C1 segment of cervical spinal cord (tissue), 14 donors: ENCODE measurements at regions not wholly inside any gene's neighbourhood (a gene's known extent, or its start where the extent isn't known, plus 50 kb on each side); places are given as distances from the start of the nearest gene placed in this dataset.
"Not testable (repeated sequence)": the region's sequence is repeated elsewhere in the genome, so short reads cannot be mapped to it uniquely, and the experiment has no call there.

Experiments
- DNase-seq, 14 donors: peaks; one replicate each; lab custom pipeline; 2025; lab: John Stamatoyannopoulos, UW

DNA sequence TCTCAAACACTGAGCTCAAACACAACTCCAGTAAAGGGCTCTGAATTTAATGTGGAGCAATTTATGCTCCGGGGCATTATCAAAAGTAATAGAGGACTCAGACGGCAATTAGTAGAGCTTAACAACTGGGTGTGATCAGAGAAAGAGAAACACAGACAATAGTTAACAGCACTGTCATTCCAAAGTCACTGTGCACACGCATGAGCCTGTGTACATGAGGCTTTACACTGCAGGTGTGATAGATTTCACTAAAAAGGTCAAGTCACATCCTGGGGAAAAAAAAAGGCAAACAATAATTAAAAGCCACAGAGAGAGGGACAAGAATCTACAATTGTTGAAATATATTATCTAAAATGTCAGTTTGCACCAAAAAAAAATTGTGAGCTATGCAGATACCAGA is 956.5 kb downstream of the CDH18 start:
- no peak for DNase-seq

DNA sequence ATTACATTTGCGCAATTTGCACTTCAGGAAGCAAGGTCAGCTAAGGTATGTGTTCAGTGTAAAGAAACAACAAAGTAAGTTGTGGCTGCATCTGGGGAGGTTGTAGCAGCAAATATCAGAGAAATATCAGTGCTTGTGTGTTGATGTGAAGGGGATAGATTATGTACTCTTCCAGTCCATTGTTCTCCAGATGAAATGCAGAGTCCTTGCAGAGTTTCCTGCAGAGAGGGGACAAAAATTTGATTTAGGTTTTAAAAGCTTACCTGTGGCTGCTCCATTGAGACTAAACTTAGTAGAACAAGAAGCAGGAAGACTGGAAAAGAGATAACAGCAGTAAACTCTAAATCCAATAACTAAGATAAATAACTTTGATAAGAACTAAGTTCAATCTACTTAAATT is 952.2 kb downstream of the CDH18 start:
- DNase-seq: no peak

DNA sequence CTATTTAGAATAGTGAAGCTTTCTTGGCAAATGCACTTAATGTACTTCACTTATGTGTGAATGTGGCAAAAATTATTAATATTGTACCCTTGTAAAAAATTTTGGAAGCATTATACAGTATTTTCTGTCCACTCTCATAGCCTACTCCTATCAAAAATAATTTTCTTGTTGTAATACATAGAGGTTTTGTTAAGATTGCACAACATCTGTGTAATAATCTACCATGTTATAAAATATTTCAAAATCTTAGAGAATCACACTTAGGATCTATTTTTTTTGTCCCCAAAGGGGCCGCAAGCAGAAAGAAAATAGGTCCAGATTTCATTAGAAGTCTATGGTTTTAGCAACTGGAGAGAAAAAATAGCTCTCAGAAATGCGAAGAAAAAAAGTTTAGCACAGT is 945.9 kb downstream of the CDH18 start:
- no peak for DNase-seq

DNA sequence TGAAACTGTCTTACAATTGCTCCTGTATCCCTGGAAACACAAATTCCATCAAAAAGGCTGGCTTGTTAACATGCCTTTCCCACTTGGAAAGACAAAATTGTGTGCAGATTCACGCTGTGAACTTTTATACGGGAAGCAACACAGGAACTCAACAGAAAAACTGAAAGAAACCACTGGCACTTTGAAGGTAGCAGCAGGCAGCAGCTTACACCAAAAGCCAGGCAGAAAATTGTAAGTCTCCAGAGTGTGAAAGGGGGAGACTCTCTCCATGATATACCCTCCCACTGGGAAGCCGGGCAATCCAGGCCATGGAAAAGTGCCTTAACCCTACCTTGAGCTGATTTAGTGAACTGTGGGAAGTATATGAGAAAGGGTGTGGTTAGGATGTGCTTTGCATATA is 943.7 kb downstream of the CDH18 start:
- DNase-seq: peak in 1 of 14 donors; percentile 37

GRCh38 chr5:19044931-19045695 is 942.9 kb downstream of the CDH18 start:
- DNase-seq: peak in 1 of 14 donors; percentile 43

- no peak for DNase-seq
Observed at GRCh38 chr5:19047277-19047676, 940.7 kb downstream of the CDH18 start.

GRCh38 chr5:19048726-19049125 is 939.3 kb downstream of the CDH18 start:
- no peak for DNase-seq

DNA sequence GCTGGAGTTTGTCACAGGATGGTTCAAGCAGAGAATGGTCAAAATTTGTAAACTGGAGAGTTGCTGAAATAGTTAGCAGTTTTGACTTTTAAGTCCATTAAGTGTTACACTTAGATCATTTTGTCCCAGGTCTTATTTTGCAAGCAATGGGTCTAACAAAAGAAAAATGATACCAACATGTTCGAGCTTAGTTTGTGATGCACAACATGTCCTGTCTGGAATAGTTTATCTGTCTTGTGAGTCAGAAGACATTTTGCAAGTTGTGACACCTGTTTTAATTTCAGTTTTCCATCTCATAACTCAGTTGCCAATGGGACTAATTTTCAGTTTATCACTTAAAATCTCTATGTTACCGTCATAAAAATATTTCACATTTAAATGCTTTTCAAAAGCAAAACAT is 929.8 kb downstream of the CDH18 start:
- no peak for DNase-seq

DNA sequence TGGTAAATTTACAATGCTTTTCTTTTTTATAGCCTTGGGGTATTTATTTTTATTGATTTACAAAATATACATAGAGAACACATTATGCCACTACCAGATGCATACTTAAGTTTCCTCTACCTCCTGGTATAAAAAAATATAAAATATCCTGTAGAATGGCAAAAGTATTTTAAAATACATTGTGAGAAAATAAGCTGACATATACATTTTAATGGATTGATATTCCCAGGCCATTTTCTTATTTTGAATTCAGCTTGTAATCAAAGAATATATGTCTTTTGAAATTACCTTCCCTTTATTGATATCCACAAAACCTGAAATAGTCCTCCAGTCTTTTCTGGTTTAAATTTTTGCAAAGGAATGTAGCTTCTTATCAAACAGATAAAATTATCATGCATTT is 923.9 kb downstream of the CDH18 start:
- no peak for DNase-seq

DNA sequence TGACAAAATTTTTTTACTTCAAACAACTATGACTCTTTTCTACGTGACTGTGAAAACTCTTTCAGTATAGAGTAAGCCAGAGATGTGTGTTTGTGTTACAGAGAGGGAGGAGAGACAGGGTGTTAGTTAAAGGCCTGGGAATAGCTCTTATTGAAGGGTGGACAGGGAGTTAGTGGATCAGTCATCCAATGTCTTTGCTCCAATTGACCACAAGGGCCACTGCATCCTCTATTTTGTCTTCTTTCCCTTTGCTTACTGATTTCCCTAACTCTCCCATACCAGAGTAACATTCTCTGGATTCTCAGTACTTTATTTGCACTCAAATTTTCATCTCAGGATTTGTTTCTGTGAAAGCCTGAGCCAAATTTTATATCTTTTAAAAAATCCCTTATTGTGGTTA is 920.3 kb downstream of the CDH18 start:
- DNase-seq: no peak

DNA sequence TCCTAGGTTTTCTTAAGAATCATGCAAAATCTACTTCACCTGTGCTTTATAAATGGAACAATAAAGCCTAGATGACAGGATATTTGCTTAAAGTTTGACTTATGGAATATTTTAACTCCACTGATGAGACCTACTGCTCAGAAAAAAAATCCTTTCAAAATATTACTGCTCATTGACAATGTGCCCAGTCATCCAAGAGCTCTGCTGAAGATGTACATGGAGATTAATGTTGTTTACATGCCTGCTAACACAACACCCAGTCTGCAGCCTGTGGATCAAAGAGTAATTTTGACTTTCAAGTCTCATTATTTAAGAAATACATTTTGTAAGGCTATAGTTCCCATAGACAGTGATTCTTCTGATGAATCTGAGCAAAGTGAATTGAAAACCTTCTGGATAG is 889.6 kb downstream of the CDH18 start:
- no peak for DNase-seq

- no peak for DNase-seq
Observed at GRCh38 chr5:19099195-19099594, 888.8 kb downstream of the CDH18 start.

GRCh38 chr5:19104948-19105347 is 883.1 kb downstream of the CDH18 start:
- no peak for DNase-seq

- no peak for DNase-seq
Observed at GRCh38 chr5:19122923-19123322, 865.1 kb downstream of the CDH18 start.

DNA sequence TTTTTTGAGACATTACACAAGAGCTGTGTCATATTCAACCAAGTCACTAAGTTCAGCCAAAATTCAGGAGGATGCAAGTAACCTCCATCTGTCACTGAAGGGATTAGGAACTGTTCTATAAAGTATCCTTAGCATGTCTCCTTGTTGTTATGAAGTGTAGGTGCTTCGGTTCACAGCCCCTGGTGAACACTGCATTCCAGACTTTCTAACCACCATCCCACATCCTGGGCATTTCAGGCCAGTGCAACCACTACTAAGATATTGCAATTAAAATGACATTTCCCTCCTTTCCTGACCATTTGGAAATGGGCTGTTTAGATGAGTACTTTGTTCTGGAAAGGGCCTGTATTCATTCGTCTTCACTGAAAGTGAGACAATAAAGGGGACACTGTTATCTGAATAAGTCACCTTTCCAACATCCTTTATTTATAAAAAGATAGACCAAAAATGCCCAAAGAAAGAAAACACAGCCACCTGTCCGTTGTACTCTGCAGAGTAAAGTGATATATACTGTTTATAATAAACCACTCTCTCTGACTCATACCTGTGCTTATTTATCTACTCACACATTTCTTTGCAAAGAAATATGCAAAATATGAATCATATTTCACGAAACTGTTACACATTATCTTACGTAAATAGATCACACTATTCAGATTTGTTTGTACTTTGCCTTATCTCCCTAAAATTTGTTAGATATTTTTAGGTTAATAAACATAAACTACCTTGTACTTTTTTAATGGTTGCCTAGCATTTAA is 861.9 kb downstream of the CDH18 start:
- peak in 1 of 14 donors; percentile 45 for DNase-seq

DNA sequence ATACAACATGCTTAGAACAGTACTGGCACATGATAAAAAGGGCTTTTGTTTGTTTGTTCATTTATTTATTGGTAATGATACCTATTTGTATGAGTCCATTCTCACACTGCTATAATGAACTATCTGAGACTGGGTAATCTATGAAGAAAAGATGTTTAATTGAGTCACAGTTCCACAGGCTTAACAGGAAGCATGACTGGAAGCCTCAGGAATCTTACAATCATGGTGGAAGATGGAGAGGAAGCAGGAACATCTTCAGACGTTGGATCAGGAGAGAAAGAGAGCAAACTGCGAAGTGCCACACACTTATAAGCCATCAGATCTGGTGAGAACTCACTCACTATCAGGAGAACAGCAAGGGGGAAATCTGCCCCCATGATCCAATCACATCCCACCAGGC is 847.7 kb downstream of the CDH18 start:
- DNase-seq: no peak

GRCh38 chr5:19141937-19142524 is 846.0 kb downstream of the CDH18 start:
- not testable (repeated sequence) for DNase-seq

- not testable (repeated sequence) for DNase-seq
Observed at GRCh38 chr5:19142713-19143414, 845.1 kb downstream of the CDH18 start.

- no peak for DNase-seq
Observed at GRCh38 chr5:19143935-19144334, 844.1 kb downstream of the CDH18 start.

DNA sequence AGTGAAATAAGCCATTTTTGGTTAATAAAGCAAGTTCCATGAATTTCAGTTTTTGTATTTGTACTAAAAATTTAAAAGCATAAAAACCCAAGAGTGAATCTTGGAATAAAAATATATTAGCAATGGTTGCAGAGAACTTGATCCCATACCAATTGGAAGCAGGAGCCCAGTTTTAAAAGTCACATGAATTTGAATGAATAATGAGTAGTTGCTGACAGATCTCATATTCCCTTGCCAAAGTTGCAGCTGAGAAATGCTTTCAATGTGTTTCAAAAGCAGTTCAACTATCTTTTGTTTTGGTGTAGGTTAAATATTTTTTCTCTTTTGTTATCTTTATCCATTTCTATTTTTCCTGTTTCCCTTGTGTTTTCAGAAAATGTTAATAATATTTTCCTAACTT is 818.6 kb downstream of the CDH18 start:
- DNase-seq: no peak

- DNase-seq: peak in 2 of 14 donors; percentile 29 to 99
Observed at GRCh38 chr5:19172926-19173470, 815.0 kb downstream of the CDH18 start.
